Esophagus muscularis mucosa (tissue), 4 donors: ENCODE measurements at regions not wholly inside any gene's neighbourhood (a gene's known extent, or its start where the extent isn't known, plus 50 kb on each side); places are given as distances from the start of the nearest gene placed in this dataset.
"Not testable (repeated sequence)": the region's sequence is repeated elsewhere in the genome, so short reads cannot be mapped to it uniquely, and the experiment has no call there.

ENCODE experiments used
- DNase-seq: peaks from one replicate; pipeline ENCODE4 v3.0.0-alpha.2; 2017; ENCODE audit errors: extremely low spot score
- H3K27ac ChIP-seq, 4 donors: fragments of 200-600 bp; sonication (generic); replicated peaks in 1 of 4; 1 replicate in 3 of 4; 2 replicates in 1 of 4; pipeline ENCODE4 v1.5.1; 2016 to 2019; ENCODE audit warnings: mild to moderate bottlenecking in 1 of 4
- H3K27me3 ChIP-seq, 4 donors: fragments of 200-600 bp; sonication (generic); one replicate each; pipeline versions ENCODE4 v1.5.1 to v1.6.0; 2016 to 2019
- H3K36me3 ChIP-seq, 4 donors: fragments of 200-600 bp; sonication (generic); one replicate each; pipeline ENCODE4 v1.5.1; 2016 to 2019
- H3K4me1 ChIP-seq, 4 donors: fragments of 200-600 bp; sonication (generic); one replicate each; pipeline ENCODE4 v1.5.1; 2016 to 2019
- H3K4me3 ChIP-seq, 4 donors: fragments of 200-600 bp; sonication (generic); 1 replicate in 2 of 4; 2 replicates in 2 of 4; pipeline ENCODE4 v1.5.1; 2016 to 2019; ENCODE audit warnings: mild to moderate bottlenecking in 4 of 4, moderate library complexity in 1 of 4
- H3K9me3 ChIP-seq, 4 donors: fragments of 200-600 bp; sonication (generic); 1 replicate in 3 of 4; 2 replicates in 1 of 4; pipeline ENCODE4 v1.5.1; 2016 to 2019
- EP300 ChIP-seq: sonication (generic); formaldehyde crosslinking; IDR thresholded peaks from one replicate; pipeline ENCODE4 v1.6.1; 2017; ENCODE audit warnings: antibody characterized with exemption
- POLR2A ChIP-seq: fragments of 450-650 bp; IDR thresholded peaks from one replicate; pipeline ENCODE4 v1.6.1; 2017; ENCODE audit warnings: antibody characterized with exemption, moderate library complexity, mild to moderate bottlenecking, low read depth
- POLR2AphosphoS5 ChIP-seq, 2 donors: sonication (generic); formaldehyde crosslinking; IDR thresholded peaks; one replicate each; pipeline ENCODE4 v1.6.1; 2017; ENCODE audit warnings: antibody characterized with exemption in 2 of 2
- WGBS: methylation state at CpG from one replicate; pipeline ENCODE4 v1.1.5; 2018; 5-methylcytosine and 5-hydroxymethylcytosine counted together
- intact Hi-C: fragments of 100-400 bp; cut with DNase I; formaldehyde crosslinking; loops from one replicate; pipeline ENCODE4 v1.15.1; 2023
- TF ChIP-seq, protein P1 (sequence below), 3 experiments: fragments of 200-600 bp in 2 of 3; fragments of 450-650 bp in 1 of 3; sonication (generic) in 2 of 3; IDR thresholded peaks; one replicate each; pipeline ENCODE4 v1.5.1; 2017 to 2019; ENCODE audit warnings: antibody characterized with exemption in 3 of 3, mild to moderate bottlenecking in 2 of 3, moderate library complexity in 1 of 3

DNA sequence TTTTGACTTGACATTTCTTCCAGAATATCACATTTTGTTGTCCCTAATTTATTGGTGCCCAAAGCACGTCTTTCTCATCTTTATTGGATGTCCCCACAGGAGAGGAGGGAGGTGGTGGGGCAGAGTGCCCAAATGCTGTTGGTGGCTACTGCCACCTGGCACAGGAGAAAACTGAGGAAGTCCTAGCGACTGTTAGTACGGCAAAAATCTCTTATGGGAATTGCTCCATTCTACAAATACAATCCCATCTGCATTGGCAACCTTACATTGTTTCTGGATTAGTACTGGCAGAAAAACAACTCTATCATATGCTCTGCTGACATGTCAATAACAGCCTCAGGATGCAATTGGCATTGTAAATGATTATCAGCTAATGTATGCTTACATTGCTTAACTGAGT is 235.4 kb upstream of the IRAK1BP1 start:
- TF ChIP-seq POLR2AphosphoS5 (IDR thresholded peaks at IDR 0.05) (no peak), POLR2A (no peak), EP300 (no peak)
- TF ChIP-seq, protein P1, sequence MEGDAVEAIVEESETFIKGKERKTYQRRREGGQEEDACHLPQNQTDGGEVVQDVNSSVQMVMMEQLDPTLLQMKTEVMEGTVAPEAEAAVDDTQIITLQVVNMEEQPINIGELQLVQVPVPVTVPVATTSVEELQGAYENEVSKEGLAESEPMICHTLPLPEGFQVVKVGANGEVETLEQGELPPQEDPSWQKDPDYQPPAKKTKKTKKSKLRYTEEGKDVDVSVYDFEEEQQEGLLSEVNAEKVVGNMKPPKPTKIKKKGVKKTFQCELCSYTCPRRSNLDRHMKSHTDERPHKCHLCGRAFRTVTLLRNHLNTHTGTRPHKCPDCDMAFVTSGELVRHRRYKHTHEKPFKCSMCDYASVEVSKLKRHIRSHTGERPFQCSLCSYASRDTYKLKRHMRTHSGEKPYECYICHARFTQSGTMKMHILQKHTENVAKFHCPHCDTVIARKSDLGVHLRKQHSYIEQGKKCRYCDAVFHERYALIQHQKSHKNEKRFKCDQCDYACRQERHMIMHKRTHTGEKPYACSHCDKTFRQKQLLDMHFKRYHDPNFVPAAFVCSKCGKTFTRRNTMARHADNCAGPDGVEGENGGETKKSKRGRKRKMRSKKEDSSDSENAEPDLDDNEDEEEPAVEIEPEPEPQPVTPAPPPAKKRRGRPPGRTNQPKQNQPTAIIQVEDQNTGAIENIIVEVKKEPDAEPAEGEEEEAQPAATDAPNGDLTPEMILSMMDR (IDR thresholded peaks at IDR 0.05) = no peak
- Histone ChIP-seq H3K27ac (no peak overlapping the region), H3K4me1 (peaks cover 0 to 10% (median 2%) of the 10 kb centered on the region in 4 donors), H3K4me3 (no peak overlapping the region), H3K27me3 (no peaks in the 10 kb centered on the region), H3K36me3 (no peaks in the 10 kb centered on the region), H3K9me3 (no peaks in the 10 kb centered on the region)
- DNase-seq = no peak
- intact Hi-C loops = no loop called here
- WGBS = 51% methylated on average over 3 of the region's 3 CpGs

DNA sequence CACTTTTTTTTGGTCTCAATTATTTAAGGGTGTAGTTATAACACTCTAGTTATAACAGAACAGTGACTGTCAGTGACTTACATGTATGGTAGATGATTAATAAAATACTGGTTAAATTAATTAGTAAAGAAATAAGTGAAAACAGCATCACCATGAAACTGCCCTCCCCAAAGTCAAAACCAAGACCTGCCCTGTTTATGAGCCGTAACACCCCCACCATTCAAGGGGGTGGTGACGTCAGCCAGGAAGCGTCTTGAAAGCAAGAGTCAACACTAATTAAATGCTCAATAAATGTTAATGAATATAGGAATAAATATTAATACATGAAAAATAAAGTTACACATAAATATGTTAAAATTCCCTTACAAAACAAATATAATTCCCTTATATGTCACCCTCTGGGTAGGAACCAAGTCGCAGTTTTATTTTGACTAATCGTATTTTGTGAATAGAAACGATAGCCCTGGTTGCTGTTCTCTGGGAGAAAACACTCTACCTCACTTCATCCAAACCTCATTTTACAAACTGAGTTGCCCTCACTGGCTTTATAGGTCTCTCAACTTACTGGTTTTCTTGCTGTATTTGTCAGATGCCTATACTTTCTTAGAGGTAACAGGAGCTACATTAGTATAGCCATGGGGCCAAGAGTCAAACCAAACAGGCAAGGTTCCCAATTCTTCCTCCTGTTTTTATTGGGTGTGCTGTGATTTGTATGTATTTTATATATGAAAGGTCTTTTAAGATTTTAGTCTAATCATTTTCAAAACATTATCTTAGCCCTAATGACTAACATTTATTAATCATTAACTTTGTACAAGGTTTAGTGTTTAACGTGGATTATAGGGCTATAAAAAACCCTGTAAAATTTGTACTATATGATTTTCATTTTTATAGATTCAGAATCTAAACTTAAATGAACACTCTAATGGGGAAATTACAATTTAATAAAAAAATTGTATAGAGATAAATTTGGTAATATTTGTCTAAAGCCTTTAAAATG is 227.9 kb upstream of the IRAK1BP1 start:
- H3K4me1 ChIP-seq = no peaks in the 10 kb centered on the region
- intact Hi-C loops = no loop called here

GRCh38 chr6:78643976-78644375 is 223.4 kb upstream of the IRAK1BP1 start:
- DNase-seq, H3K27me3 ChIP-seq, intact Hi-C loops, H3K4me3 ChIP-seq, H3K4me1 ChIP-seq, H3K27ac ChIP-seq, H3K36me3 ChIP-seq, H3K9me3 ChIP-seq: not testable (repeated sequence)
- 80% methylated on average over 2 of the region's 6 CpGs for WGBS

More for the DNA sequence above, 227.9 kb upstream of the IRAK1BP1 start:
- H3K4me3 ChIP-seq = no peak overlapping the region
- TF ChIP-seq POLR2A (no peak), EP300 (no peak), POLR2AphosphoS5 (IDR thresholded peaks at IDR 0.05) (no peak)
- TF ChIP-seq, protein P1 (IDR thresholded peaks at IDR 0.05) = no peak
- H3K36me3 ChIP-seq = no peaks in the 10 kb centered on the region
- WGBS = 88% methylated on average over 7 of the region's 7 CpGs
- H3K27me3 ChIP-seq = no peaks in the 10 kb centered on the region
- peaks cover 0 to 7% (median 3%) of the 10 kb centered on the region in 4 donors for H3K9me3 ChIP-seq
- no peak overlapping the region for H3K27ac ChIP-seq
- no peak for DNase-seq

- H3K9me3 ChIP-seq, DNase-seq, H3K4me1 ChIP-seq, H3K4me3 ChIP-seq, intact Hi-C loops, H3K36me3 ChIP-seq, H3K27me3 ChIP-seq, H3K27ac ChIP-seq: not testable (repeated sequence)
- 94% methylated on average over 15 of the region's 20 CpGs for whole genome bisulfite sequencing
Measured at GRCh38 chr6:78646542-78647415, 220.6 kb upstream of the IRAK1BP1 start.

DNA sequence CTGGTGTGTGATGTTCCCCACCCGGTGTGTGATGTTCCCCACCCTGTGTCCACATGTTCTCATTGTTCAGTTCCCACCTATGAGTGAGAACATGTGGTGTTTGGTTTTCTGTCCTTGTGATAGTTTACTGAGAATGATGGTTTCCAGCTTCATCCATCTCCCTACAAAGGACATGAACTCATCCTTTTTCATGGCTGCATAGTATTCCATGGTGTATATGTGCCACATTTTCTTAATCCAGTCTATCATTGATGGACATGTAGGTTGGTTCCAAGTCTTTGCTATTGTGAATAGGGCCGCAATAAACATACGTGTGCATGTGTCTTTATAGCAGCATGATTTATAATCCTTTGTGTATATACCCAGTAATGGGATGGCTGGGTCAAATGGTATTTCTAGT is 201.5 kb upstream of the IRAK1BP1 start:
- H3K27me3 ChIP-seq, H3K9me3 ChIP-seq, H3K4me3 ChIP-seq, H3K27ac ChIP-seq, H3K4me1 ChIP-seq, intact Hi-C loops, DNase-seq, H3K36me3 ChIP-seq: not testable (repeated sequence)
- WGBS = 92% methylated on average over 3 of the region's 3 CpGs

- intact Hi-C loops = no loop called here
- WGBS = 78% methylated on average over 1 of the region's 1 CpG
- Histone ChIP-seq H3K9me3 (no peaks in the 10 kb centered on the region), H3K4me3 (no peak overlapping the region), H3K4me1 (peaks cover 0 to 8% (median 0%) of the 10 kb centered on the region in 4 donors), H3K27me3 (no peaks in the 10 kb centered on the region), H3K36me3 (no peaks in the 10 kb centered on the region), H3K27ac (no peak overlapping the region)
- TF ChIP-seq POLR2A (no peak), POLR2AphosphoS5 (IDR thresholded peaks at IDR 0.05) (no peak), EP300 (no peak)
- TF ChIP-seq, protein P1 (IDR thresholded peaks at IDR 0.05) = no peak
- DNase-seq = no peak
Measured at GRCh38 chr6:78666764-78667163, 200.6 kb upstream of the IRAK1BP1 start.
